SIG-M5 treated with dmso at 0.1 percent for 504 hours (cell line): ENCODE measurements at regions not wholly inside any gene's neighbourhood (a gene's known extent, or its start where the extent isn't known, plus 50 kb on each side); places are given as distances from the start of the nearest gene placed in this dataset.

Experiments
- DNase-seq: peaks from one replicate; lab custom pipeline; 2025; ENCODE audit not compliant: unreplicated experiment; lab: John Stamatoyannopoulos, UW

DNA sequence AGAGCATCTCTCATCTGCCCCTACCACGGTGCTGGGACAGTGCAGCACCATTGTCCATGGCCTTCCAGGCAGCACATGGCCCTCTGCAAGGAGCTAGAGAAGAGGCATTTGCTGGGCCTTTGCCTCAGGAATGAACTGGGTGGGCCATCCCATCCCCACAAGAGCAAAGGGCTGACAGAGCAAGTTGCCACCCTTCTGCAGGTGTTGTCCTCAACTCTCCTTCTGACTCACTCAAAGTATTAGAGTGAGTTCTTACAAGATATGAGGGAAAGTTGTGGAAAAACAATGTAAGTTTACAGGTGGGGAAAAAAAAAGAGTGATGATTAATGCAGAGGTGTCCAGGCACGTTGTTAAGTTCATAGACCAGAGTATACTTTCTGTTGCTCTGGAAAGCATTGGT is 261.2 kb downstream of the SKIDA1 start:
- no peak for DNase-seq

GRCh38 chr10:21263839-21264238 is 261.6 kb downstream of the SKIDA1 start:
- no peak for DNase-seq

DNA sequence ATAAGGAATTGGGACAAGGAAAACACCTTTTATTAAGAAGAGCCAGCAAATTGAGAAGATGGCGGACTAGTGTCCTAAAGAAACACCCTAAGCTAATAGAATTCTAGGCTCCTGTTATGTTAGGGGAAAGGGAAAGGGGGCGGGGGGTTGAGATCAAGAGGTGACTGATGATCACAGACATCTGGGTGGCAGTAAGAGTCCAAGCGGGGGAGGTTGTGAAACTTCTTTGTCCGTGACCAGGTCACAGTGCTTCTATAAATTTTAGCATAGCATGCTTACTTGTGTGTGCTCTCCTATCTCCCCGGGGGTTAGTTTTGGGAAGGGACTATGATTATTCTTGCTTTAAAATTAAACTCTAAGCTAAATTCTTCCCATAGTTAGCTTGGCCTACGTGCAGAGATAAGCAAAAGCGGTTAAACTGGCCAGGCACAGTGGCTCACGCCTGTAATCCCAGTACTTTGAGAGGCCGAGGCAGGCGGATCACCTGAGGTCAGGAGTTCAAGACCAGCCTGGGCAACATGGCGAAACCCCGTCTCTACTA is 262.1 kb downstream of the SKIDA1 start:
- no peak for DNase-seq

DNA sequence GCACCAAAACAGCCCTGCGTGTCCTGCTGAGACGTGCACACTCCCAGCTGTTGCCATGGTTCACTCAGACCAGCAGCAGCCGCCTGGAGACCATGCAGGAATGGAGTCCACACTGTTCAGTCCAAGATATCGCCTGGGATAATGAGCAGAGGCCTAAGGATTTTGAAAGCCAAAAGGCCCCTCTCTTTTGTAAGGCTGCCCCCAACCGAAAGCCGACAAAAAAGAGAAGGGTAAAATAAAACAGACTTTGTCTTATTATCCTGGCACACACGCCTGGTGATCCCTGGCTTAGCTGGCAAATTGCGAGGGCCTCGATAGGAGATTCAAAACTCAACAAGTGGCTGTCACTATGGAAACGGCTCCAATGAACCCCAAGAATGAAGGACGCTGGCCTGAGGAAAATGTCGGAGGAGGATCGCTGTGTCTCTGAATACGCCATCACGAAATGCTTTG is 263.6 kb downstream of the SKIDA1 start:
- no peak for DNase-seq

DNA sequence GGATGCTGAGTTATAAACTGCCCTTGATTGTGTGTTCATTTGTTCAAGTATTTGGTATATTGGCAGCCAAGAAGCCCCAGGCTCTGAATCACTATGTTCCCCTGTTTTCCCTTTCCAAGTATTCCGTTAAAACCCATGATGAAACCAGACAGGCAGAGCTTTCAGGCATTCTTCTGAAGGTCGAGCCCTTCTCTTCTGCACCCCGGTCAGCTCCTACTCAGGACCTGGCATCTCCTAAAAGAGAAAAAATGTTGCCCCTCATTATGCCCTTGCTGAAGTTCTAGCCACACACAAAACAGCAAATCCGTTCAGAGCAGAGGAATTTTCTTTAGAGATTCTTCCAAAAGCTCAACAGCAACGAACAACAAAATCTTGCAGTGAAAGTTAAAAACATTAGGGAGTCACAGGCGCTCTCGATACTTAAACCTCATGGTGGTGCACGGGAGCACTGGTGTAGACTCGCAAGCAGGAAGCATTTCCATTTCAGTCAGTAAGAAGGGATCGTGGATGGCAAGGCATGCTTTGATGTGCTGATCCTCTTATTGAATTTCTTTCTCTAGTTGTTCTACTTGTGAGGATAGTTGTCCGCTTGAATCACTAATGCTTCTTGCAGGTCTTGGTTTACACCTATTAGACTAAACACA is 264.9 kb downstream of the SKIDA1 start:
- no peak for DNase-seq

DNA sequence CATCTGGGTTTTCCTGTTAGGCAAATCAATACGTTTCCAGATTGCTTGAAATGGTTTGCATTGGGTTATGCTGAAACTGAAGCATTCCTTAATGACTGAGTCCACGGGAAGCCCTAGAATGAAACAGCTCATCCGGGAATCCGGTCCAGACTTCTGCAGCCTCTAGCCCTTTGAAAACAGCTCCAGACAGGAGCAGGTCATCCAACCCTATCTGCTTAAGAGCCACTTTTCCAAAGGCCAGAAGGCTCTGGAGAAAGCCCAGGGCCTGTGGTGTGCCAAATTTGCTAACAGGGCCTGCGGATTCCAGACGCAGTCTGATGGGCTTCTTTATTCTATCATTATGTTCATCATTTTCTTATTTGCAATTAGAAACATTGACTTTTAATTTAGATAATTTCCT is 265.4 kb downstream of the SKIDA1 start:
- DNase-seq, result no peak

DNA sequence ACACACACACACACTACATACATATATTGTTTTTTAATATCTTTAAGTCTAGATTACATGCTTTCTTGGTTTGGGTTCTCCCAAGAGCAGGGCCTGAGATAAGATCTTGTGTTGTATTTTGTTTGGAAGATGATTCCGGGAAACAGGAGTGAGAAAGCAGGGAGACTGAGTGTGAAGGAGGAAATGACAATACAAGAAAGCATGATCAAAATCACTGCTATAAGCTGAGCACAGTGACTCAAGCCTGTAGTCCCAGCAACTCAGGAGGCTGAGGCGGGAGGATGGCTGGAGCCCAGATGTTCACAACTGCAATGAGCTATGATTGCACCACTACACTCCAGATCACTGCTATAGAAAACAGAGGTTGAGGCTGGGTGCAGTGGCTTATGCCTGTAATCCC is 267.6 kb downstream of the SKIDA1 start:
- no peak for DNase-seq

DNA sequence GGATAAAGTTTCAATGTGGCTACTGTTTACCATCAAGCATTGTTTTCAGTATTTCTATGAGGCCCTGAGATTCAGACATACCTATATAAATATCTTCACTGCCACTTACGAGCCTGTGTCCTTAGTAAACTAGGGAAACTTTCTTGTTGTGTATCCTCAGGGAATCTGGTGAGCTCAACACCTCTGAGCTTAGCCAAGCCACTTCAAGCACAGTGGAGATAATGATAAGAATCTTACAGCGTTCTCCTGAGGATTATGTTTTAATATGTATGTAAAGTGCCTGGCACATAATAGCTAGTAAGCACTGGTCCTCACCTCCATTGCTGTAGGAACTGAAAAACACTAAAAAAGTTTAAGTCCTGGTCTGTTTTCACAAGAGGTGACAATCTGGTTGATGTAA is 268.3 kb downstream of the SKIDA1 start:
- DNase-seq, result no peak

DNA sequence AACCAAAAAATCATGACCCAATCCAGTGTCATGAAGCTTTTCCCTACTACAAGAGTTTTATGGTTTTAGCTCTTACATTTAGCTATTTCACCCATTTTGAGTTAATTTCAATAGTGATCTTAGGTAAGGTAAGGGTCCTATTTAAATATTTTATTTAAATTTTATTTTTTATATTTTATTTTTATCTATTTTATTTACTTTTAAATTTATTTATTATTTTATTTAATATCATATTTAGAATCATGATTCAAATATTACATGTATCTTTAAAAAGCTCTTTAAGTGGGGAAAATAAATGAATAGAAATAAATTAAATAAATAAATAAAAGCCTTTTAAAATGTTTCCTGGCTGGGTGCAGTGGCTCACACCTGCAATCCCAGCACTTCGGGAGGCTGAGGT is 276.0 kb downstream of the SKIDA1 start:
- DNase-seq, result no peak

DNA sequence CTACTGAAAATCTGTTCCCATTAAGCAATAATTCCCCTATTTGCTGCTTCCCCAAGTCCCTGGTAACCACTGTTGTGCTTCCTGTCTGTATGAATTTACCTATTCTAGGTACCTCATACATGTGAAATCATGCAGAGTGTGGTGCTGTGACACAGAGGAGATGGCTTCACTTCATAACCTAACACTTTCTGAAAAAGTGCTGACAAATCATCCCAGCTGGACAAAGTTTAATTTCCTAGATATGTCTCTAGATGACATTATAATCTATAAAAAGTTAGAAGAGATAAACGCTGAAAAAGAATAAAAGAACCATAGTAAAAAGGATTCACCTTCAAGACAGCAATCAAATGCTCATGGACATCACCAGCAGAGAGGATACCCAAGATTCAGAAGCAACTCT is 277.9 kb downstream of the SKIDA1 start:
- DNase-seq, result no peak

- DNase-seq, result no peak
Measured at GRCh38 chr10:21246178-21246577, 279.3 kb downstream of the SKIDA1 start.

DNA sequence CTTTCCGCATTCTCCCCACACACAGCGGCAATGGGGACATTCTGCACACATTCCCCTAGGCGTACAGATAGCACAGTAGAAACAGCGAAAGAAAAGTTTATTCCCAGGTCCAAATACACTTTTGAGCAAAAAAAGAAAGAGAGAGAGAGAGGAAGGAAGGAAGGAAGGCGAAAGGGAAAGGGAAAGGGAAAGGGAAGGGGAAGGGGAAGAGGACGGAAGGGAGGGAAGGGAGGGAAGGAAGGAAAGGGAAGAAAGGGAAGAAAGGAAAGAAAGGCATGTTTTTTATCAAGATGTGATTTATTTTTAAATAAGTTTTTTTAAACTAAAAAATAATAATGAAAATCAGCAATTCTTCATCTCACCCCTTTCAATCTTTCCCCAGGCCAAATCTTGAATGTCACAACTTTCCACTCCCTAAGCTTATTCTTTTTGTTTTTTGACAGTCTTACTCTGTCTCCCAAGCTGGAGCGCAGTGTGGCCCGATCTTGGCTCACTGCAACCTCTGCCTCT is 281.7 kb downstream of the SKIDA1 start:
- no peak for DNase-seq

DNA sequence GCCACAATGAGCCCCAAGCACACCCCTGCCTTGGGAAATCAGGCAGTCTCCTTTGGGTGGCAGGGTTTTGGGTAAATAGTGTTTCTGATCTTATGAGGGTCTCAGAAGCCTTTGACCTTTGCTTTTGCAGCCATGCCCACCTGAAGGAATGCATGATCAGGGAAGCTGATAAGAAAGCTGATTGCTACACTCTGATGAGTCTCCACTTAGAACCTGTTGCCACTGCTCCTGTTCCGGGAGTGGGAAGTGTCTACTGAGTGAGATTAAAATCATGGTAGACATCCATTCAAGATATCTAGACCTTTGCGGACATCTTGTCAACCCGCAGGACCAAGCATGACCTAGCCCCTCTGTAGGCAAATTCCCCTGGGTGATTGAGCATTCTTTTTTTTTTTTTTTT is 282.6 kb downstream of the SKIDA1 start:
- no peak for DNase-seq

- no peak for DNase-seq
Measured at GRCh38 chr10:21238717-21239116, 286.8 kb downstream of the SKIDA1 start.

GRCh38 chr10:21238044-21238443 is 287.4 kb downstream of the SKIDA1 start:
- no peak for DNase-seq

GRCh38 chr10:21234761-21235160 is 290.7 kb downstream of the SKIDA1 start:
- DNase-seq, result no peak

DNA sequence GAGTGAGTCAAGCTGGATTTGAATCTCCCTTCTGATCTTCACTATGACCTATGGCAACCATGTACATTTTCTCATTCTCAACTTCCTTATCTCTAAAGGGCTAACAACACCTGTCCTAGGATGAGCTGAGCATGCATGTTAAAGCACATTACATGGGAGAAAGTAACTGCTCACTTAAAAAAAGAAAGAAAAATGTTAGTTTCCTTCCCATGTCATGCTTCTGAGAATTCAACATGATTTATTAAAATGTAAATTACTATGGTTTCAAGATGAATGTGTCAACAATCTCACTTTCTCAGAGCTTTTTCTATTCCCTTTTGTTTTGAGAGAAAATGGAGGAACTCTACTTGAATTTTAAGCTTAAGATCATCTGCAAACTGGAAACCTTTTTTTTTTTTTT is 295.3 kb downstream of the SKIDA1 start:
- DNase-seq, result no peak

DNA sequence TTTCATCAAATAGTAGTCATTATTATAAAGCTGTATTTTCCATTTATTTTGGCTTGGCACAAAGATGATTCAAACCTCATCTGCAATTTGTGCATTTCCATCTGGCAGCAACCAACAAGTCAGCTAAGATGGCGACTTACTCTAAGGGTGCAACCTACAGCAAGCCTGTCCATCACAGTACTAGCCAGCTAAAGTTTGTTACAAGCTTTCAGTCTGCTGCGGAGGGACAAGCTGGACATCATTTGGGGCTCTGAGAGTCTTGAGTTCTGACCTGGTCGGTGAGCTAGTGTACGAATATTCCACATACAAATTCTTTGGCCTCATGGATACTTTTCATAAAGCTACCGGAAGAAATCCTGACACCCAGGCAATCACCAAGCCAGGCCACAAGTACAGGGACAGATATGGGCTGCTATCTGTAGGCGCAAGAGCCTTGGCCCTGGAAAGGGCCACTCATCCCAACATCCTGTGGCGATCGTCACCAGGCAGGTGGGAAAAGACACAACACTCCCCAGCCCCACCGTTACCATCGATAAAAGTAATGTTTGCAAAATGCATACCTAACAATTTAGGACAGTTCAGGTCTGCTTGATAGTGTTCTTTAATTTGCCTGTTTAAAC is 307.6 kb downstream of the SKIDA1 start:
- no peak for DNase-seq

DNA sequence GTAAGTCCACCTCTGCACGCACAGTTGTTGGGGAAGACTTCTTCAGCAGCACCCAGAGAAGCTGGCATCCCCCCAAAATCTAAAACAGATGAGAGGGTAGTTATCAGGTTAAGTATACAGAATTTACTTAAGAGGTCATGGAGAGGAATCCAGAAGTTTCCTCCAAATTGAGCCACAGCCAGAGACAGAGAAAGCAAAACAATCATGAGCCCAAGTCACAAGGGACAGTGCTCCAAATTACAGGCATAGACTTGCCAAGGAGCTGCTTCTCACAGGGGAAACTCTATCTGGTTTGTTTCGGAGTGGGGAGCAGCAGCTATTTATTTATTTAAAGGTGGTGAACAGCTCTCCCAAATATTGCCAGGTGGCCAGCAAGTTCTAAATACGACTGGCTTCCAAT is 308.4 kb downstream of the SKIDA1 start:
- DNase-seq, result no peak

GRCh38 chr10:21214329-21214728 is 311.2 kb downstream of the SKIDA1 start:
- DNase-seq, result no peak

DNA sequence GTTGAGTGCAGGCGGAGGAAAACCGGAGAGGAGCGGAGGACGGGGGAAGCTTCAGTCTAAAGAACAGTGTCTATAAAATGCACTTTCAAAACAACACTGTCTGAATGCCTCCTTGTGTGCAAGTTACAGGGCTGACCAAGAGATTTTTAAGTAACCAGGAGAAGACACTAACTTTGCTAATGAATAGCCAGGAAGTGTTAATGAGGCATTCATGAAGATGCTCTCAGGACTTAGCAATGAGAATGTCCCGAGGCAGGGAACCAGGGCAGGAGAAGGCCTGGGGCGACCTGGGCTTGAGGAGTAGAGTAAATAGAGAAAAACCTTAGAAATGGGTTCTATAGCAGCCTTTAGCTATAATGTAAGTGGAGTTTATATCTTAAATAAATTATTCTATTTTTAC is 312.1 kb downstream of the SKIDA1 start:
- no peak for DNase-seq

- no peak for DNase-seq
Measured at GRCh38 chr10:21212912-21213311, 312.6 kb downstream of the SKIDA1 start.

- DNase-seq, result peak; percentile 5
Measured at GRCh38 chr10:21212348-21212747, 313.1 kb downstream of the SKIDA1 start.
